ENCODE measurements at regions not wholly inside any gene's neighbourhood (a gene's known extent, or its start where the extent isn't known, plus 50 kb on each side); places are given as distances from the start of the nearest gene placed in this dataset.
A peak's percentile ranks its signal among the peaks of the same experiment; 100 is the strongest.

- in situ Hi-C loops (cut with MboI; ENCODE audit: low pct_unique_long_range_greater_than_20kb, low sequenced_read_pairs, unreplicated experiment), result no loop called here
- peak; percentile 14 for TF ChIP-seq CTCF (IDR thresholded peaks at IDR 0.05; ENCODE audit: extremely low read depth, insufficient read depth, missing control alignments)
Observed at GRCh38 chr5:14011089-14012020, 66.9 kb upstream of the DNAH5 start.

GRCh38 chr5:14009575-14009974 lies 65.1 kb upstream of the DNAH5 start:
- no peak for DNase-seq (ENCODE audit: low spot score)
- no peak for TF ChIP-seq CTCF (IDR thresholded peaks at IDR 0.05; ENCODE audit: extremely low read depth, insufficient read depth, missing control alignments)
- in situ Hi-C loops (cut with MboI; ENCODE audit: low pct_unique_long_range_greater_than_20kb, low sequenced_read_pairs, unreplicated experiment), result no loop called here

More at GRCh38 chr5:14011089-14012020, 66.9 kb upstream of the DNAH5 start:
- peak; percentile 82 for DNase-seq (ENCODE audit: low spot score)

GRCh38 chr5:14008819-14009311 lies 64.4 kb upstream of the DNAH5 start:
- in situ Hi-C loops (cut with MboI; ENCODE audit: low pct_unique_long_range_greater_than_20kb, low sequenced_read_pairs, unreplicated experiment), result no loop called here
- no peak for TF ChIP-seq CTCF (IDR thresholded peaks at IDR 0.05; ENCODE audit: extremely low read depth, insufficient read depth, missing control alignments)
- DNase-seq (ENCODE audit: low spot score), result no peak

DNA sequence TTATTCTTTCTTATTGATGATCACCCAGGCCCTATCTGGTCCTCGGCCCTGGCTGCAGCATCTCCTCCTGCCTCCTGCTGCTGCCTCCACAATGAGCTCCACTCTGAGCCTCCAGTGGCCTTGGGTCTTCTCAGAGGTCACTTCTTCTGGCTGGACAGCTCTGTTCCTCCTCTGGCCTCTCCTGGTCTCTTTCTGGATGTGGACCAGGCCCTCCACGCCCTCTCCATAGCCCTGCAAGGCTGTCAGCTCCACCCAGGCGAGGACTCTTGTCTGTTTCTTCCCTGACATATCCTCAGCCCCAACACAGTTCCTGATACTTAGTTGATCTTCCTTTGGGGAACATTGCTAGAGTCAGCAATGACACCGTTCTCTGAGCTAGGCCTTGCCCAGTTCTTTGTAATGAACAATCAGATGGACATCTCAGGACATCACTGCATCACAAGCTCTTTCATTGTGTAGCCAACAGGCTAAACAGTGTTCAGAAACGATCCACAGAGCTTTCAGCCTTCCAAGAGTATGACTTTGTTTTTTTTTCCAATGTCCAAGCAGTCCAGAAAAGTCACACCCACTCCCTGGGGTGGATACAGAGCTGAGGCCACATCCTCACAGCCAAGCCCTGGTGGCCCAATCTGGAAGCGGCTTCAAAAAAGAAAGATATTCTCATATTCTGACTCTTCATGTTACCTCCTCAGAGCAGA lies 62.5 kb upstream of the DNAH5 start:
- TF ChIP-seq CTCF (IDR thresholded peaks at IDR 0.05; ENCODE audit: extremely low read depth, insufficient read depth, missing control alignments), result no peak
- in situ Hi-C loops (cut with MboI; ENCODE audit: low pct_unique_long_range_greater_than_20kb, low sequenced_read_pairs, unreplicated experiment), result no loop called here
- no peak for DNase-seq (ENCODE audit: low spot score)

- no peak for DNase-seq (ENCODE audit: low spot score)
- in situ Hi-C loops (cut with MboI; ENCODE audit: low pct_unique_long_range_greater_than_20kb, low sequenced_read_pairs, unreplicated experiment), result no loop called here
- no peak for TF ChIP-seq CTCF (IDR thresholded peaks at IDR 0.05; ENCODE audit: extremely low read depth, insufficient read depth, missing control alignments)
Observed at GRCh38 chr5:14004598-14005394, 60.3 kb upstream of the DNAH5 start.

DNA sequence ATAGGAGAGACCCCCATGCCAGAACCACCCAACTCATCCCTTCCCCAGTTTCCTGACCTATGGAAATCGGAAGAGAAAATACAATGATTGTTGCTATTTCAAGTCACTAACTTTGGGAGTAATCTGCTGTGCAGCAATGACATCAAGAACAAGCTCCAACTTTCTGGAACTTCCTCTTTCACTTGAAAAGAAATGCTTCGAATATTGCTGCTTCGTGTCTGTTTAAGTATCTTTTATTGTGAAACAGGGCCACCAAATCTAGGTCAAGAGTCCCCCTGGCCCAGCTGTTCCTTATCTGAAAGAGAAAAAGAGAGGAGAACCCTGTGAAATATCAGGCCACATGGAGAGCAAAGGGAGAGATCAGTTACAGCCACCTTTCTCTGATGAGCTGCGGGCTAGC lies 59.4 kb upstream of the DNAH5 start:
- in situ Hi-C loops (cut with MboI; ENCODE audit: low pct_unique_long_range_greater_than_20kb, low sequenced_read_pairs, unreplicated experiment), result no loop called here
- no peak for TF ChIP-seq CTCF (IDR thresholded peaks at IDR 0.05; ENCODE audit: extremely low read depth, insufficient read depth, missing control alignments)
- DNase-seq (ENCODE audit: low spot score), result no peak

Measured in GM13977 (cell line).